ENCODE measurements at regions not wholly inside any gene's neighbourhood (a gene's known extent, or its start where the extent isn't known, plus 50 kb on each side); places are given as distances from the start of the nearest gene placed in this dataset.

- WGBS, 2 donors, result 29 to 55% methylated on average over 4 of the region's 4 CpGs
These were observed 699.3 kb downstream of the NR4A2 start for GRCh38 chr2:155633060-155633839.

GRCh38 chr2:155630760-155631159 lies 701.8 kb downstream of the NR4A2 start:
- WGBS, 2 donors, result 57 to 65% methylated on average over 5 of the region's 5 CpGs
- Histone ChIP-seq H3K4me3 (no peak overlapping the region), H3K36me3 (no peaks in the 10 kb centered on the region), H3K9me3 (no peaks in the 10 kb centered on the region), H3K27ac (no peak overlapping the region), H3K27me3 (no peaks in the 10 kb centered on the region), H3K4me1 (no peaks in the 10 kb centered on the region)
- no peak for DNase-seq
- TF ChIP-seq POLR2AphosphoS5 (IDR thresholded peaks at IDR 0.05) (no peak), EP300 (IDR thresholded peaks at IDR 0.05) (no peak), POLR2A (IDR thresholded peaks at IDR 0.05) (no peak), CTCF (IDR thresholded peaks at IDR 0.05) (no peak)
- intact Hi-C loops (cut with DNase I), result no loop called here

More at GRCh38 chr2:155633060-155633839, 699.3 kb downstream of the NR4A2 start:
- Histone ChIP-seq H3K9me3 (no peaks in the 10 kb centered on the region), H3K27me3 (no peaks in the 10 kb centered on the region), H3K4me1 (no peaks in the 10 kb centered on the region), H3K4me3 (no peak overlapping the region), H3K27ac (no peak overlapping the region), H3K36me3 (no peaks in the 10 kb centered on the region)
- intact Hi-C loops (cut with DNase I), result no loop called here
- DNase-seq, result no peak
- TF ChIP-seq POLR2AphosphoS5 (IDR thresholded peaks at IDR 0.05), result no peak

GRCh38 chr2:155622443-155622842 lies 710.1 kb downstream of the NR4A2 start:
- Histone ChIP-seq H3K4me1 (no peaks in the 10 kb centered on the region), H3K4me3 (no peak overlapping the region), H3K27me3 (no peaks in the 10 kb centered on the region), H3K9me3 (no peaks in the 10 kb centered on the region), H3K27ac (no peak overlapping the region), H3K36me3 (no peaks in the 10 kb centered on the region)
- TF ChIP-seq POLR2A (IDR thresholded peaks at IDR 0.05), result no peak
- TF ChIP-seq EP300 (IDR thresholded peaks at IDR 0.05), result no peak
- TF ChIP-seq POLR2AphosphoS5 (IDR thresholded peaks at IDR 0.05), result no peak
- no peak for TF ChIP-seq CTCF (IDR thresholded peaks at IDR 0.05)
- DNase-seq, result no peak
- 29 to 43% methylated on average over 1 of the region's 1 CpG for WGBS, 2 donors
- intact Hi-C loops (cut with DNase I), result no loop called here

GRCh38 chr2:155600914-155601760 lies 731.4 kb downstream of the NR4A2 start:
- TF ChIP-seq POLR2AphosphoS5 (IDR thresholded peaks at IDR 0.05) (no peak), EP300 (IDR thresholded peaks at IDR 0.05) (no peak), POLR2A (IDR thresholded peaks at IDR 0.05) (no peak), CTCF (IDR thresholded peaks at IDR 0.05) (no peak)
- no peak for DNase-seq
- Histone ChIP-seq H3K4me1 (no peaks in the 10 kb centered on the region), H3K4me3 (no peak overlapping the region), H3K27ac (no peak overlapping the region), H3K9me3 (peaks cover 0 to 4% (median 1%) of the 10 kb centered on the region in 4 donors), H3K27me3 (no peaks in the 10 kb centered on the region), H3K36me3 (no peaks in the 10 kb centered on the region)
- intact Hi-C loops (cut with DNase I), result no loop called here
- WGBS, 2 donors, result 84 to 88% methylated on average over 10 of the region's 10 CpGs

- Histone ChIP-seq H3K27me3 (no peaks in the 10 kb centered on the region), H3K27ac (no peak overlapping the region), H3K4me3 (no peak overlapping the region), H3K4me1 (no peaks in the 10 kb centered on the region), H3K36me3 (no peaks in the 10 kb centered on the region), H3K9me3 (peaks cover 0 to 4% (median 1%) of the 10 kb centered on the region in 4 donors)
- intact Hi-C loops (cut with DNase I), result no loop called here
- 86 to 87% methylated on average over 10 of the region's 10 CpGs for WGBS, 2 donors
- DNase-seq, result no peak
- TF ChIP-seq POLR2AphosphoS5 (IDR thresholded peaks at IDR 0.05) (no peak), EP300 (IDR thresholded peaks at IDR 0.05) (no peak), CTCF (IDR thresholded peaks at IDR 0.05) (no peak), POLR2A (IDR thresholded peaks at IDR 0.05) (no peak)
These were observed 732.2 kb downstream of the NR4A2 start for GRCh38 chr2:155600296-155600695.

Measured in sigmoid colon (tissue), 6 donors.